ENCODE measurements at regions not wholly inside any gene's neighbourhood (a gene's known extent, or its start where the extent isn't known, plus 50 kb on each side); places are given as distances from the start of the nearest gene placed in this dataset.

- Histone ChIP-seq H3K9me3 (no peaks in the 10 kb centered on the region), H3K27me3 (ENCODE audit: low read depth) (no peaks in the 10 kb centered on the region), H3K27ac (no peak overlapping the region), H3K4me3 (no peak overlapping the region), H3K36me3 (no peaks in the 10 kb centered on the region), H3K4me1 (no peaks in the 10 kb centered on the region)
- ATAC-seq, result no peak
- intact Hi-C loops (cut with DNase I), result no loop called here
- TF ChIP-seq CTCF (IDR thresholded peaks at IDR 0.05), result no peak
- no peak for DNase-seq
Measured at GRCh38 chr17:79280866-79281572, 206.4 kb downstream of the ENGASE start.

GRCh38 chr17:79280010-79280409 lies 205.4 kb downstream of the ENGASE start:
- ATAC-seq, result no peak
- DNase-seq, result no peak

GRCh38 chr17:79279320-79279719 lies 204.7 kb downstream of the ENGASE start:
- Histone ChIP-seq H3K36me3 (no peaks in the 10 kb centered on the region), H3K4me3 (no peak overlapping the region), H3K4me1 (no peaks in the 10 kb centered on the region), H3K9me3 (no peaks in the 10 kb centered on the region), H3K27me3 (ENCODE audit: low read depth) (peaks cover 1% of the 10 kb centered on the region), H3K27ac (no peak overlapping the region)
- intact Hi-C loops (cut with DNase I), result no loop called here
- no peak for TF ChIP-seq CTCF (IDR thresholded peaks at IDR 0.05)
- DNase-seq, result no peak
- ATAC-seq, result no peak

More at GRCh38 chr17:79280010-79280409, 205.4 kb downstream of the ENGASE start:
- Histone ChIP-seq H3K36me3 (no peaks in the 10 kb centered on the region), H3K4me1 (no peaks in the 10 kb centered on the region), H3K4me3 (no peak overlapping the region), H3K27me3 (ENCODE audit: low read depth) (no peaks in the 10 kb centered on the region), H3K27ac (no peak overlapping the region), H3K9me3 (no peaks in the 10 kb centered on the region)
- no peak for TF ChIP-seq CTCF (IDR thresholded peaks at IDR 0.05)
- intact Hi-C loops (cut with DNase I), result no loop called here

GRCh38 chr17:79276821-79277220 lies 202.2 kb downstream of the ENGASE start:
- TF ChIP-seq CTCF (IDR thresholded peaks at IDR 0.05), result no peak
- DNase-seq (no peak), ATAC-seq (no peak)
- H3K9me3 ChIP-seq, result no peaks in the 10 kb centered on the region
- H3K27me3 ChIP-seq (ENCODE audit: low read depth), result peaks cover 22% of the 10 kb centered on the region
- no peaks in the 10 kb centered on the region for H3K4me1 ChIP-seq
- H3K36me3 ChIP-seq, result no peaks in the 10 kb centered on the region
- H3K27ac ChIP-seq, result no peak overlapping the region
- intact Hi-C loops (cut with DNase I), result no loop called here
- H3K4me3 ChIP-seq, result no peak overlapping the region

GRCh38 chr17:79273660-79274059 lies 199.0 kb downstream of the ENGASE start:
- no peak for ATAC-seq
- intact Hi-C loops (cut with DNase I), result no loop called here
- TF ChIP-seq CTCF (IDR thresholded peaks at IDR 0.05), result no peak

More at GRCh38 chr17:79273660-79274059, 199.0 kb downstream of the ENGASE start:
- H3K27me3 ChIP-seq (ENCODE audit: low read depth), result peaks cover 44% of the 10 kb centered on the region
- no peaks in the 10 kb centered on the region for H3K4me1 ChIP-seq
- DNase-seq, result no peak
- no peaks in the 10 kb centered on the region for H3K36me3 ChIP-seq
- H3K4me3 ChIP-seq, result no peak overlapping the region
- no peak overlapping the region for H3K27ac ChIP-seq
- no peaks in the 10 kb centered on the region for H3K9me3 ChIP-seq

Measured in lower lobe of right lung (tissue), 2 donors.